GM12875 (cell line): ENCODE measurements at regions not wholly inside any gene's neighbourhood (a gene's known extent, or its start where the extent isn't known, plus 50 kb on each side); places are given as distances from the start of the nearest gene placed in this dataset.

Experiments
- H3K4me3 ChIP-seq: one replicate; pipeline ENCODE4 v1.5.1; 2011; ENCODE audit warnings: low read depth, low read length, control low read depth
- CTCF ChIP-seq: IDR thresholded peaks from 2 replicates; pipeline ENCODE4 v1.5.1; 2011; ENCODE audit warnings: low read depth, mild to moderate bottlenecking, control low read depth, inconsistent platforms, low read length, moderate library complexity, borderline replicate concordance; ENCODE audit not compliant: insufficient read depth

- TF ChIP-seq CTCF, result no peak
- no peak overlapping the region for H3K4me3 ChIP-seq
Measured at GRCh38 chr2:36266536-36267121, 88.9 kb upstream of the CRIM1 start.

GRCh38 chr2:36262581-36262980 lies 93.0 kb upstream of the CRIM1 start:
- no peak overlapping the region for H3K4me3 ChIP-seq
- no peak for TF ChIP-seq CTCF

- TF ChIP-seq CTCF, result no peak
- no peak overlapping the region for H3K4me3 ChIP-seq
Measured at GRCh38 chr2:36255863-36256262, 99.7 kb upstream of the CRIM1 start.

GRCh38 chr2:36253086-36253485 lies 102.5 kb upstream of the CRIM1 start:
- TF ChIP-seq CTCF, result no peak
- no peak overlapping the region for H3K4me3 ChIP-seq

GRCh38 chr2:36246320-36246990 lies 109.1 kb upstream of the CRIM1 start:
- TF ChIP-seq CTCF, result no peak
- no peak overlapping the region for H3K4me3 ChIP-seq

GRCh38 chr2:36245651-36246050 lies 109.9 kb upstream of the CRIM1 start:
- no peak for TF ChIP-seq CTCF
- no peak overlapping the region for H3K4me3 ChIP-seq

GRCh38 chr2:36238106-36238505 lies 117.5 kb upstream of the CRIM1 start:
- no peak for TF ChIP-seq CTCF
- no peak overlapping the region for H3K4me3 ChIP-seq
